ENCODE measurements at regions not wholly inside any gene's neighbourhood (a gene's known extent, or its start where the extent isn't known, plus 50 kb on each side); places are given as distances from the start of the nearest gene placed in this dataset.

GRCh38 chr9:23606107-23606506 is 219.9 kb downstream of the ELAVL2 start:
- no peak for DNase-seq

GRCh38 chr9:23608456-23608855 is 217.6 kb downstream of the ELAVL2 start:
- no peak for DNase-seq

GRCh38 chr9:23611869-23612268 is 214.2 kb downstream of the ELAVL2 start:
- DNase-seq, result no peak

GRCh38 chr9:23615569-23615968 is 210.5 kb downstream of the ELAVL2 start:
- DNase-seq, result no peak

GRCh38 chr9:23621188-23621587 is 204.9 kb downstream of the ELAVL2 start:
- no peak for DNase-seq

GRCh38 chr9:23621924-23622323 is 204.1 kb downstream of the ELAVL2 start:
- DNase-seq, result no peak

GRCh38 chr9:23622396-23622795 is 203.6 kb downstream of the ELAVL2 start:
- no peak for DNase-seq

- no peak for DNase-seq
Observed at GRCh38 chr9:23630488-23630887, 195.6 kb downstream of the ELAVL2 start.

GRCh38 chr9:23635276-23635675 is 190.8 kb downstream of the ELAVL2 start:
- DNase-seq, result no peak

- no peak for DNase-seq
Observed at GRCh38 chr9:23636199-23636598, 189.8 kb downstream of the ELAVL2 start.

- DNase-seq, result no peak
Observed at GRCh38 chr9:23638011-23638410, 188.0 kb downstream of the ELAVL2 start.

- no peak for DNase-seq
Observed at GRCh38 chr9:23638837-23639426, 187.1 kb downstream of the ELAVL2 start.
